Testis (tissue), 2 donors: ENCODE measurements at regions not wholly inside any gene's neighbourhood (a gene's known extent, or its start where the extent isn't known, plus 50 kb on each side); places are given as distances from the start of the nearest gene placed in this dataset.
A peak's percentile ranks its signal among the peaks of the same experiment; 100 is the strongest.
"Not testable (repeated sequence)": the region's sequence is repeated elsewhere in the genome, so short reads cannot be mapped to it uniquely, and the experiment has no call there.

Source experiments
- DNase-seq: peaks from one replicate; pipeline ENCODE4 v3.0.0-alpha.2; 2019
- H3K27ac ChIP-seq, 2 donors: fragments of 200-600 bp; sonication (generic); one replicate each; pipeline ENCODE4 v1.5.1; 2019
- H3K27me3 ChIP-seq: fragments of 200-600 bp; sonication (generic); one replicate; pipeline ENCODE4 v1.5.1; 2019
- H3K36me3 ChIP-seq: fragments of 200-600 bp; sonication (generic); one replicate; pipeline ENCODE4 v1.5.1; 2017; ENCODE audit warnings: low read depth; ENCODE audit errors: missing control alignments
- H3K4me1 ChIP-seq: fragments of 200-600 bp; sonication (generic); one replicate; pipeline ENCODE4 v1.5.1; 2019
- H3K4me3 ChIP-seq, 2 donors: fragments of 200-600 bp; sonication (generic); one replicate each; pipeline ENCODE4 v1.5.1; 2017 to 2019
- H3K9me3 ChIP-seq: fragments of 200-600 bp; sonication (generic); one replicate; pipeline ENCODE4 v1.5.1; 2017
- WGBS, 2 donors: methylation state at CpG; one replicate each; pipeline ENCODE4 v1.1.5; 2018; 5-methylcytosine and 5-hydroxymethylcytosine counted together
- intact Hi-C: fragments of 100-400 bp; cut with DNase I; formaldehyde crosslinking; loops from one replicate; pipeline ENCODE4 v1.15.1; 2023; ENCODE audit warnings: low total_unique reads

GRCh38 chr9:41787270-41787669 lies 342.0 kb downstream of the CNTNAP3B start:
- H3K27me3 ChIP-seq, H3K4me1 ChIP-seq, DNase-seq, H3K9me3 ChIP-seq, intact Hi-C loops, H3K4me3 ChIP-seq, H3K36me3 ChIP-seq, H3K27ac ChIP-seq: not testable (repeated sequence)
- WGBS, 2 donors = 50 to 100% methylated on average over 1 of the region's 3 CpGs

- intact Hi-C loops, DNase-seq, H3K36me3 ChIP-seq, H3K27me3 ChIP-seq, H3K9me3 ChIP-seq, H3K4me3 ChIP-seq, H3K27ac ChIP-seq, H3K4me1 ChIP-seq: not testable (repeated sequence)
- 73 to 75% methylated on average over 8 of the region's 9 CpGs for WGBS, 2 donors
Observed at GRCh38 chr9:41784006-41784405, 345.2 kb downstream of the CNTNAP3B start.

GRCh38 chr9:41783070-41783810 lies 346.0 kb downstream of the CNTNAP3B start:
- H3K4me3 ChIP-seq, DNase-seq, H3K9me3 ChIP-seq, H3K27ac ChIP-seq, H3K4me1 ChIP-seq, intact Hi-C loops, H3K36me3 ChIP-seq, H3K27me3 ChIP-seq: not testable (repeated sequence)
- 76 to 77% methylated on average over 7 to 25 of the region's 29 CpGs for WGBS, 2 donors

DNA sequence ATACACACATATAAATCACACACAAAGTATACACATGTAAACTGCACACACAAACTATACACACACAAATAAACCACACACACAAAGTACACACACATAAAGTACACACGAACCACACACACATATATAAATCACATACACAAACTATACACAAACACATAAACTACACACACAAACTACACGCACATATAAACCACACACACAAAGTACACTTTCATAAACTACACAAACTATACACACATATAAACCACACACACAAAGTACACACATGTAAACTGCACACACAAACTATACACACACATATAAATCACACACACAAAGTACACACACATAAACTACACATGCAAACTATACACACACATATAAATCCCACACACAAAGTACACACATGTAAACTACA lies 347.3 kb downstream of the CNTNAP3B start:
- H3K4me3 ChIP-seq, H3K36me3 ChIP-seq, intact Hi-C loops, H3K27ac ChIP-seq, DNase-seq, H3K4me1 ChIP-seq, H3K9me3 ChIP-seq, H3K27me3 ChIP-seq: not testable (repeated sequence)
- WGBS, 2 donors = 85 to 86% methylated on average over 2 of the region's 2 CpGs

DNA sequence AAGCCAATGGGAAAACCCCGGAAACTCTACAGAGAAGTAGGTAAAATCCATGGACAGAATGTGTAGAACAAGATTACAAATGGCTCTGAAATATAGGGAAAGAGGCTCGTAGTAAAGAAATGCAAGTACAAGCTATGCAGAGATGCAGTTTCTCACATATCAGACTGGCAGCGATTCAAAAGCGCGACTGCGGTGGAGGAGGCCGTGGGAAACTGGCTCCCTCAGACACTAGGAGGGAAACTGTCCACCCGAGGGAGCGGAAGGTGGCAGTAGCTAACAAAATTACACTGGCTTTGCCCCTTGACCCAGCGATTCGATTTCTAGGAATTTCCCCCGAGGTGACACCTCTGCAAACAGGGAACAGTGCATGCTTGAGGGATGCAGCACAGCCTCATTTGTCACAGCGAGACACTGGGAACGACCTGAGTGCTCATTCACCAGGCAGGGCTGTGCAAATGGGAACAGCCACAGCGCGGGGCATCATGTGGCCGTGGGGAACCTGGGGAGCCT lies 349.3 kb downstream of the CNTNAP3B start:
- H3K36me3 ChIP-seq, H3K27me3 ChIP-seq, H3K4me3 ChIP-seq, H3K4me1 ChIP-seq, H3K9me3 ChIP-seq, H3K27ac ChIP-seq, intact Hi-C loops: not testable (repeated sequence)
- 13 to 51% methylated on average over 9 of the region's 17 CpGs for WGBS, 2 donors
- peak; percentile 37 for DNase-seq

- H3K9me3 ChIP-seq, H3K27me3 ChIP-seq, H3K4me1 ChIP-seq, H3K36me3 ChIP-seq, DNase-seq, H3K4me3 ChIP-seq, H3K27ac ChIP-seq, intact Hi-C loops: not testable (repeated sequence)
- 65 to 72% methylated on average over 4 to 15 of the region's 15 CpGs for WGBS, 2 donors
Observed at GRCh38 chr9:41779192-41779591, 350.0 kb downstream of the CNTNAP3B start.

DNA sequence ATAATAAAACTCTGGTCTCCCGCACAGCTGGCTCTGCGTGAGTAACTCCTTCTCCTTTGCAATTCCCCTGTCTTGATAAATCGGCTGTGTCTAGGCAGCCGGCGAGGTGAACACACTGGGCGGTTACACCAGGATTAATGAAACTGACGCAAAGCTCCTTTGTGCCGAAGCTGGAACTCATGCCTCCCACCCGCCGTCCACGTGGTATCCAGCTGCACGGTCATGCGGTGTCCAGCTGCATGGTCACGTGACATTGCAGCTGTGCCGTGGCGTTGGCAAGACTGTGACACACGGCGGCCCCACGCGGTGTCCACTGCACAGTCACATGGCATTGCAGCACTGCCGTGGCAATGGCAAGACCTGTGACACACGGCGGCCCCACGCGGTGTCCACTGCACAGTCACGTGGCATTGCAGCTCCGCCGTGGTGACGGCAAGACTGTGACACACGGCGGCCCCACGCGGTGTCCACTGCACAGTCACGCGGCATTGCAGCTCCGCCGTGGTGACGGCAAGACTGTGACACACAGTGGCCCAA lies 350.6 kb downstream of the CNTNAP3B start:
- H3K4me1 ChIP-seq, H3K9me3 ChIP-seq, H3K4me3 ChIP-seq, H3K36me3 ChIP-seq, H3K27me3 ChIP-seq, DNase-seq, H3K27ac ChIP-seq, intact Hi-C loops: not testable (repeated sequence)
- WGBS, 2 donors = 75 to 78% methylated on average over 15 to 38 of the region's 38 CpGs

DNA sequence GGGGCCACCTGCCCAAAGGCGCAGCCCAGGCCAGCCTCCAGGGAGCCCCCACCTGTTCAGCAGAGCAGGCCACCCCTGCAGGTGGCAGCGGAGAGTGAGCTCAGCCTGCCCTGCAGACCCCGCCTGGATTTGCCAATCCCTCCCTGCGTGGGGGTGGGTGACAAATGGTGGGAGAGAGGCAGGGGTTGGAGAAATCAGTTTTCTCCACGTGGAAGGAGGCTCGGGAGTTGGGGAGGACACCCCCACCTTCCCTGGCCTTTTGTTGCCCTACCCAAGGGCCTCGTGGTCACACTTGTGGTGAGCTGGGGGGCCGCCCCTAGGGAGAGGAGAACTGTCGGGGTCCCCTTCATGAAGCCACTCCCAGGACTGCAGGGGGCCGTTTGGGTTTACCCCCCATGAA lies 351.7 kb downstream of the CNTNAP3B start:
- DNase-seq, H3K9me3 ChIP-seq, H3K27ac ChIP-seq, H3K4me3 ChIP-seq, H3K27me3 ChIP-seq, H3K4me1 ChIP-seq, H3K36me3 ChIP-seq, intact Hi-C loops: not testable (repeated sequence)
- 82 to 91% methylated on average over 4 to 8 of the region's 10 CpGs for WGBS, 2 donors

DNA sequence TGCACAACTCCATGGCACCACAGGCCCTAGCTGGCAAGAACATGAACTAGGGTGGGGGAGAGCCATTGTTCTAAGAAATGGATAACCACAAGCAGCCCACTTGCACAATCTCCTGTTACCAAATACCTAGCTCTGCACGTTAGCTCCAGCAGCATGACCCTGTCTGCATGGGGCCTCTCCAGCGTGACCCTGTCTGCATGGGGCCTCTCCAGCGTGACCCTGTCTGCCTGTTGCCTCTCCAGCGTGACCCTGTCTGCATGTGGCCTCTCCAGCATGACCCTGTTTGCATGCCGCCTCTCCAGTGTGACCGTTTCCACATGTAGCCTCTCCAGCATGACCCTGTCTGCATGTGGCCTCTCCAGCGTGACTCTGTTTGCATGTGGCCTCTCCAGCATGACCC lies 356.7 kb downstream of the CNTNAP3B start:
- H3K36me3 ChIP-seq, intact Hi-C loops, H3K4me1 ChIP-seq, DNase-seq, H3K9me3 ChIP-seq, H3K27ac ChIP-seq, H3K4me3 ChIP-seq, H3K27me3 ChIP-seq: not testable (repeated sequence)
- WGBS, 2 donors = no CpG with 5 or more reads among the region's 7 CpGs

DNA sequence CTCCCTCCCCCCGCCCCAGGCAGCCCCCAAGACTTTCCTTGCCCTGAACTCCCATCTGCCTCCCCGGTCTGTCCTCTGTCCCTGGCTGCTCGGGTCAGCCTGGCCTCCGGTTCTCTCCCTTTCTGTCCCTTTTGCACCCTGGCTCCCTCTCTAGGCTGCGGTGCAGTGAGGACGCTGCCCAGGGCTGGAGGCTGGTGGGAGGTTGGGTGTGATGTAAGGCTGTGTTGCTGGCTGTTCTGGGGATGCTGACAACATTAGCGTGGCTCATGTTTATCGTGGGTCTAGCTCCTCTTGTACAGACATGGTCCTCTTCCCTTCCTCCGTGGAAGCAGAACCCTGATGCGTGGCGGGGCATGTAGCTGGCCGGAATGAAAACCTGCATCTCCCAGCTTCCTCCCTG lies 357.5 kb downstream of the CNTNAP3B start:
- DNase-seq, H3K36me3 ChIP-seq, intact Hi-C loops, H3K9me3 ChIP-seq, H3K4me3 ChIP-seq, H3K4me1 ChIP-seq, H3K27ac ChIP-seq, H3K27me3 ChIP-seq: not testable (repeated sequence)
- 88% methylated on average over 4 of the region's 12 CpGs; no CpG with 5 or more reads in 1 of the 2 donors for WGBS, 2 donors

DNA sequence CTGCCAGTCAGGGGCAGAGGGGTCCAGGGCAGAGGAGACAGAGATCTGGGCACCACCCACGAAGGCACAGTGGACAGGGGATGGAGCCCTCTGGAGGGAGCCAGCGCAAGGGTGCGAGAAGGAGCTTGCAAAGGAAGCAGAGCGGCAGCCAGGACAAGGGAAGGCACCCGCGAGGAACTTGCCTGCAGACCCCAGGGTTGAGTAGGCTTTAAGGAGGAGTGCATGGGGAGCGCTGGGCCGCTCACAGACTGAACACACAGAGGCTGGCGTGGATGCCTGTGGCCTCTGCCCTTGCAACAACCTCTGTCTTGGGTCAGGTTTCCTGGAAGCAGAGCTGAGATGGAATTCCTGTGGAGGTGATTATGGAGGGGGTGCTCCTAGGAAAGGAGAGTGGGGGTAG lies 374.4 kb downstream of the CNTNAP3B start:
- H3K4me1 ChIP-seq, H3K27ac ChIP-seq, H3K36me3 ChIP-seq, H3K4me3 ChIP-seq, H3K27me3 ChIP-seq, H3K9me3 ChIP-seq, DNase-seq, intact Hi-C loops: not testable (repeated sequence)
- WGBS, 2 donors = 83 to 87% methylated on average over 3 to 6 of the region's 9 CpGs

GRCh38 chr9:41754403-41754802 lies 374.8 kb downstream of the CNTNAP3B start:
- H3K27me3 ChIP-seq, H3K27ac ChIP-seq, H3K4me1 ChIP-seq, H3K4me3 ChIP-seq, H3K9me3 ChIP-seq, DNase-seq, intact Hi-C loops, H3K36me3 ChIP-seq: not testable (repeated sequence)
- WGBS, 2 donors = 85 to 92% methylated on average over 9 to 14 of the region's 15 CpGs
